Brain microvascular endothelial cell (primary cell): ENCODE measurements at regions not wholly inside any gene's neighbourhood (a gene's known extent, or its start where the extent isn't known, plus 50 kb on each side); places are given as distances from the start of the nearest gene placed in this dataset.

Experiments used
- DNase-seq: peaks from one replicate; pipeline ENCODE4 v3.0.0-alpha.2; 2020
- H3K27ac ChIP-seq: fragments of 250-450 bp; sonication (Bioruptor Pico); 2 replicates; pipeline ENCODE4 v1.5.1; 2020; ENCODE audit warnings: mild to moderate bottlenecking, moderate library complexity
- H3K27me3 ChIP-seq: fragments of 250-450 bp; sonication (Bioruptor Pico); replicated peaks from 2 replicates; pipeline ENCODE4 v1.5.1; 2020; ENCODE audit warnings: mild to moderate bottlenecking
- H3K36me3 ChIP-seq: fragments of 250-450 bp; sonication (Bioruptor Pico); replicated peaks from 2 replicates; pipeline ENCODE4 v1.5.1; 2020; ENCODE audit warnings: mild to moderate bottlenecking
- H3K4me3 ChIP-seq: 2 replicates; pipeline ENCODE4 v1.5.1; 2011; ENCODE audit warnings: low read depth, mild to moderate bottlenecking, control low read depth, low read length, moderate library complexity
- CTCF ChIP-seq: IDR thresholded peaks from 2 replicates; pipeline ENCODE4 v1.5.1; 2011; ENCODE audit warnings: low read depth, mild to moderate bottlenecking, moderate library complexity, low read length, control low read depth, inconsistent platforms; ENCODE audit errors: missing control alignments
- in situ Hi-C: cut with HindIII; loops from 2 replicates; pipeline ENCODE4 v1.10.0; 2017; ENCODE audit warnings: low sequenced_read_pairs, low pct_ligation_motif_present

GRCh38 chr20:37596890-37597536 is 69.3 kb upstream of the BLCAP start:
- in situ Hi-C loops: no loop called here
- no peak for TF ChIP-seq CTCF
- DNase-seq: no peak

DNA sequence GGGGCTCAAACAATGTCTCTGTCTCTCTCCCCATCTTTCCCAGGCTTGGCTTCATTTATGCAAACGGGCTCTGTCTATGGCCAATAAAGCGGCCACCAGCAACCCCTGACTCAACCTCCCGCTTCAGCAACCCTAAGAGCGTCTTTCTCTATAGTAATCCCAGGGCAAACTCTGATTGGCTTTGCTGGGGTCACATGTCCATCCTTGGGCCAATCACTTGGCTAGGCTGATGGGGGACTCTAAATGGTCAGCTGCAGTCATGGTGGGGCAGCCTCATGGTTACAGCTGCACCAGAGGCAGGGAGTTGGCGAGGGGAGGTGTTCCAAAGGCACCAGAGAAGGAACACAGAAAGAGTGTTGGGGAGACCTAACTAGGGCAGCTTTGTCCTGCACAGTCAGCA is 68.5 kb upstream of the BLCAP start:
- in situ Hi-C loops: no loop called here
- no peak for TF ChIP-seq CTCF
- DNase-seq: no peak
- Histone ChIP-seq H3K27ac (no peak overlapping the region), H3K27me3 (peaks cover 18% of the 10 kb centered on the region), H3K36me3 (no peaks in the 10 kb centered on the region), H3K4me3 (no peak overlapping the region)

More at GRCh38 chr20:37596890-37597536, 69.3 kb upstream of the BLCAP start:
- Histone ChIP-seq H3K36me3 (no peaks in the 10 kb centered on the region), H3K27ac (no peak overlapping the region), H3K4me3 (no peak overlapping the region), H3K27me3 (peaks cover 13% of the 10 kb centered on the region)

DNA sequence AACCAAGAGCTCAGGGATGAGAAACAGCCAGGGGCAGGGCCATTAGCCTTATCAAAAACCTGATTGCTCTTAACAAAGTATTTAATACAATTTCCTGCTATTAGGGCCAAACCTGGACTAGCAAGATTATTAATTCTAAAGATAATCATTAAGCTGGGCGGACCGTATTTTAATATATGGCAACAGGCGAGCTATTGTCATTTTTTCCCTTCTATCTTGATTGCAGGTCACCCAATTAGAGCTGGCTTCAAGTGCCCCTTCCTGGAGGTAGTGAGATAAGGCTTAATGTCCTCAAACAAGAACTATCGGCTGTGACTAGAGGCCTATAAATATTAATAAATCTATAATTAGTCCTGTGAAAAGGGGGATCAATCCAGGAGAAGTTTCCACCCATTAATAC is 66.0 kb upstream of the BLCAP start:
- in situ Hi-C loops: no loop called here
- Histone ChIP-seq H3K4me3 (no peak overlapping the region), H3K27me3 (peaks cover 19% of the 10 kb centered on the region), H3K27ac (no peak overlapping the region), H3K36me3 (no peaks in the 10 kb centered on the region)
- TF ChIP-seq CTCF: no peak
- DNase-seq: no peak

GRCh38 chr20:37590938-37591490 is 63.3 kb upstream of the BLCAP start:
- no peak overlapping the region for H3K27ac ChIP-seq
- no peak for TF ChIP-seq CTCF
- no peaks in the 10 kb centered on the region for H3K36me3 ChIP-seq
- H3K4me3 ChIP-seq: no peak overlapping the region
- in situ Hi-C loops: no loop called here
- peaks cover 9% of the 10 kb centered on the region for H3K27me3 ChIP-seq
- no peak for DNase-seq

- Histone ChIP-seq H3K27ac (no peak overlapping the region), H3K27me3 (no peaks in the 10 kb centered on the region), H3K4me3 (no peak overlapping the region), H3K36me3 (no peaks in the 10 kb centered on the region)
- no peak for DNase-seq
- in situ Hi-C loops: no loop called here
- TF ChIP-seq CTCF: no peak
These were observed 58.4 kb upstream of the BLCAP start for GRCh38 chr20:37586078-37586477.
